Thymus (tissue), 11 donors: ENCODE measurements at regions not wholly inside any gene's neighbourhood (a gene's known extent, or its start where the extent isn't known, plus 50 kb on each side); places are given as distances from the start of the nearest gene placed in this dataset.
"Not testable (repeated sequence)": the region's sequence is repeated elsewhere in the genome, so short reads cannot be mapped to it uniquely, and the experiment has no call there.

Experiments
- DNase-seq, 9 donors: peaks; one replicate each; pipeline ENCODE4 v3.0.0-alpha.2; 2013; ENCODE audit warnings: low spot score in 9 of 9, low read depth in 6 of 9, missing footprints in 1 of 9
- H3K27ac ChIP-seq, 2 donors: one replicate each; pipeline ENCODE4 v1.5.1; 2013; ENCODE audit warnings: control low read depth in 1 of 2, low read depth in 1 of 2, low read length in 1 of 2, mild to moderate bottlenecking in 1 of 2, moderate library complexity in 1 of 2
- H3K27me3 ChIP-seq, 2 donors: one replicate each; pipeline ENCODE4 v1.5.1; 2013; ENCODE audit warnings: low read length in 1 of 2; ENCODE audit not compliant: control insufficient read depth in 2 of 2, insufficient read depth in 1 of 2
- H3K36me3 ChIP-seq, 2 donors: one replicate each; pipeline ENCODE4 v1.5.1; 2013; ENCODE audit warnings: low read length in 1 of 2, mild to moderate bottlenecking in 1 of 2, moderate library complexity in 1 of 2; ENCODE audit not compliant: control insufficient read depth in 2 of 2, insufficient read depth in 2 of 2
- H3K4me1 ChIP-seq, 2 donors: one replicate each; pipeline ENCODE4 v1.5.1; 2013; ENCODE audit warnings: low read length in 2 of 2; ENCODE audit not compliant: control insufficient read depth in 2 of 2, insufficient read depth in 2 of 2
- H3K4me3 ChIP-seq, 2 donors: one replicate each; pipeline ENCODE4 v1.5.1; 2013; ENCODE audit warnings: low read length in 2 of 2, control low read depth in 1 of 2, mild to moderate bottlenecking in 1 of 2
- H3K9me3 ChIP-seq, 2 donors: one replicate each; pipeline ENCODE4 v1.5.1; 2013; ENCODE audit warnings: low read length in 1 of 2, mild to moderate bottlenecking in 1 of 2; ENCODE audit not compliant: control insufficient read depth in 2 of 2, insufficient read depth in 1 of 2
- WGBS: extraction: QIAGEN DNeasy Blood & Tissue Kit; methylation state at CpG from one replicate; pipeline ENCODE4 v1.1.7; 2013; 5-methylcytosine and 5-hydroxymethylcytosine counted together
- donor health status: healthy.

- H3K4me1 ChIP-seq, H3K9me3 ChIP-seq, H3K4me3 ChIP-seq, H3K36me3 ChIP-seq, H3K27me3 ChIP-seq, H3K27ac ChIP-seq, DNase-seq: not testable (repeated sequence)
- WGBS = 66% methylated on average over 3 of the region's 3 CpGs
Measured at GRCh38 chr14:48561438-48561837, 886.0 kb upstream of the MDGA2 start.

GRCh38 chr14:48560421-48560820, 885.0 kb upstream of the MDGA2 start:
- no peak for DNase-seq
- no peaks in the 10 kb centered on the region for H3K27me3 ChIP-seq
- no peak overlapping the region for H3K4me3 ChIP-seq
- H3K9me3 ChIP-seq = no peaks in the 10 kb centered on the region
- 91% methylated on average over 4 of the region's 4 CpGs for WGBS
- H3K4me1 ChIP-seq = no peaks in the 10 kb centered on the region
- no peak overlapping the region for H3K27ac ChIP-seq
- no peaks in the 10 kb centered on the region for H3K36me3 ChIP-seq

GRCh38 chr14:48553443-48553842, 878.0 kb upstream of the MDGA2 start:
- Histone ChIP-seq H3K27ac (no peak overlapping the region), H3K9me3 (peaks cover 0 to 4% of the 10 kb centered on the region in 2 donors), H3K36me3 (no peaks in the 10 kb centered on the region), H3K4me3 (no peak overlapping the region), H3K27me3 (no peaks in the 10 kb centered on the region), H3K4me1 (no peaks in the 10 kb centered on the region)
- no peak for DNase-seq

GRCh38 chr14:48546996-48547395, 871.6 kb upstream of the MDGA2 start:
- no peaks in the 10 kb centered on the region for H3K4me1 ChIP-seq
- H3K9me3 ChIP-seq = no peaks in the 10 kb centered on the region
- DNase-seq = no peak
- H3K27me3 ChIP-seq = no peaks in the 10 kb centered on the region
- 72% methylated on average over 4 of the region's 4 CpGs for WGBS
- H3K36me3 ChIP-seq = no peaks in the 10 kb centered on the region
- H3K27ac ChIP-seq = no peak overlapping the region
- H3K4me3 ChIP-seq = no peak overlapping the region

- no peaks in the 10 kb centered on the region for H3K27me3 ChIP-seq
- no peak for DNase-seq
Measured at GRCh38 chr14:48537600-48537999, 862.2 kb upstream of the MDGA2 start.

GRCh38 chr14:48536318-48536717, 860.9 kb upstream of the MDGA2 start:
- no peak for DNase-seq
- no peaks in the 10 kb centered on the region for H3K27me3 ChIP-seq
- no peaks in the 10 kb centered on the region for H3K36me3 ChIP-seq
- no peaks in the 10 kb centered on the region for H3K4me1 ChIP-seq
- WGBS = 74% methylated on average over 3 of the region's 3 CpGs
- no peak overlapping the region for H3K4me3 ChIP-seq
- H3K9me3 ChIP-seq = no peaks in the 10 kb centered on the region
- no peak overlapping the region for H3K27ac ChIP-seq

More at GRCh38 chr14:48537600-48537999, 862.2 kb upstream of the MDGA2 start:
- H3K4me3 ChIP-seq = no peak overlapping the region
- H3K4me1 ChIP-seq = no peaks in the 10 kb centered on the region
- no peak overlapping the region for H3K27ac ChIP-seq
- H3K9me3 ChIP-seq = no peaks in the 10 kb centered on the region
- no peaks in the 10 kb centered on the region for H3K36me3 ChIP-seq

- Histone ChIP-seq H3K36me3 (no peaks in the 10 kb centered on the region), H3K9me3 (no peaks in the 10 kb centered on the region), H3K4me1 (no peaks in the 10 kb centered on the region), H3K27ac (no peak overlapping the region), H3K27me3 (no peaks in the 10 kb centered on the region), H3K4me3 (no peak overlapping the region)
- no peak for DNase-seq
- 27% methylated on average over 2 of the region's 2 CpGs for WGBS
Measured at GRCh38 chr14:48527832-48528231, 852.4 kb upstream of the MDGA2 start.

- H3K27ac ChIP-seq = no peak overlapping the region
- H3K27me3 ChIP-seq = no peaks in the 10 kb centered on the region
- no peaks in the 10 kb centered on the region for H3K36me3 ChIP-seq
- DNase-seq = no peak
- WGBS = 80% methylated on average over 7 of the region's 7 CpGs
- no peaks in the 10 kb centered on the region for H3K4me1 ChIP-seq
- H3K4me3 ChIP-seq = no peak overlapping the region
- no peaks in the 10 kb centered on the region for H3K9me3 ChIP-seq
Measured at GRCh38 chr14:48526307-48526706, 850.9 kb upstream of the MDGA2 start.

- Histone ChIP-seq H3K4me1 (no peaks in the 10 kb centered on the region), H3K36me3 (no peaks in the 10 kb centered on the region), H3K27me3 (no peaks in the 10 kb centered on the region), H3K9me3 (no peaks in the 10 kb centered on the region), H3K27ac (no peak overlapping the region), H3K4me3 (no peak overlapping the region)
- WGBS = 86% methylated on average over 4 of the region's 4 CpGs
- no peak for DNase-seq
Measured at GRCh38 chr14:48504921-48505320, 829.5 kb upstream of the MDGA2 start.

- 96% methylated on average over 4 of the region's 4 CpGs for WGBS
- no peak overlapping the region for H3K27ac ChIP-seq
Measured at GRCh38 chr14:48490756-48491155, 815.4 kb upstream of the MDGA2 start.

More at GRCh38 chr14:48490756-48491155, 815.4 kb upstream of the MDGA2 start:
- peaks cover 0 to 3% of the 10 kb centered on the region in 2 donors for H3K9me3 ChIP-seq
- no peaks in the 10 kb centered on the region for H3K4me1 ChIP-seq
- no peaks in the 10 kb centered on the region for H3K27me3 ChIP-seq
- no peaks in the 10 kb centered on the region for H3K36me3 ChIP-seq
- H3K4me3 ChIP-seq = no peak overlapping the region
- DNase-seq = no peak
